ENCODE measurements at regions not wholly inside any gene's neighbourhood (a gene's known extent, or its start where the extent isn't known, plus 50 kb on each side); places are given as distances from the start of the nearest gene placed in this dataset.
A peak's percentile ranks its signal among the peaks of the same experiment; 100 is the strongest.

- Histone ChIP-seq H3K4me1 (ENCODE audit: control insufficient read depth, insufficient read depth, low read length) (peaks cover 16% of the 10 kb centered on the region), H3K9me3 (replicated peaks; ENCODE audit: control insufficient read depth, low read depth, low read length) (no peaks in the 10 kb centered on the region), H3K27ac (ENCODE audit: low read length) (no peak overlapping the region), H3K4me3 (ENCODE audit: low read length) (no peak overlapping the region), H3K27me3 (ENCODE audit: control insufficient read depth, insufficient read depth, low read length) (peaks cover 6% of the 10 kb centered on the region), H3K36me3 (ENCODE audit: control insufficient read depth, insufficient read depth, low read length) (no peaks in the 10 kb centered on the region)
- 60% methylated on average over 1 of the region's 11 CpGs for WGBS (ENCODE audit: insufficient coverage)
- DNase-seq: no peak
These were observed 53.7 kb upstream of the APCDD1 start for GRCh38 chr18:10400534-10401307.

- no peaks in the 10 kb centered on the region for H3K9me3 ChIP-seq (replicated peaks; ENCODE audit: control insufficient read depth, low read depth, low read length)
- peaks cover 9% of the 10 kb centered on the region for H3K27me3 ChIP-seq (ENCODE audit: control insufficient read depth, insufficient read depth, low read length)
- H3K4me3 ChIP-seq (ENCODE audit: low read length): no peak overlapping the region
- WGBS (ENCODE audit: insufficient coverage): 13% methylated on average over 3 of the region's 5 CpGs
- H3K27ac ChIP-seq (ENCODE audit: low read length): no peak overlapping the region
- H3K36me3 ChIP-seq (ENCODE audit: control insufficient read depth, insufficient read depth, low read length): no peaks in the 10 kb centered on the region
- peaks cover 24% of the 10 kb centered on the region for H3K4me1 ChIP-seq (ENCODE audit: control insufficient read depth, insufficient read depth, low read length)
- no peak for DNase-seq
These were observed 52.9 kb upstream of the APCDD1 start for GRCh38 chr18:10401521-10401920.

- 80% methylated on average over 5 of the region's 6 CpGs for WGBS (ENCODE audit: insufficient coverage)
- H3K4me1 ChIP-seq (ENCODE audit: control insufficient read depth, insufficient read depth, low read length): peaks cover 24% of the 10 kb centered on the region
- DNase-seq: no peak
- H3K27ac ChIP-seq (ENCODE audit: low read length): no peak overlapping the region
- peaks cover 9% of the 10 kb centered on the region for H3K27me3 ChIP-seq (ENCODE audit: control insufficient read depth, insufficient read depth, low read length)
- H3K36me3 ChIP-seq (ENCODE audit: control insufficient read depth, insufficient read depth, low read length): no peaks in the 10 kb centered on the region
- no peaks in the 10 kb centered on the region for H3K9me3 ChIP-seq (replicated peaks; ENCODE audit: control insufficient read depth, low read depth, low read length)
- H3K4me3 ChIP-seq (ENCODE audit: low read length): no peak overlapping the region
These were observed 52.5 kb upstream of the APCDD1 start for GRCh38 chr18:10401930-10402329.

- Histone ChIP-seq H3K4me1 (ENCODE audit: control insufficient read depth, insufficient read depth, low read length) (peaks cover 24% of the 10 kb centered on the region), H3K4me3 (ENCODE audit: low read length) (no peak overlapping the region), H3K36me3 (ENCODE audit: control insufficient read depth, insufficient read depth, low read length) (no peaks in the 10 kb centered on the region), H3K9me3 (replicated peaks; ENCODE audit: control insufficient read depth, low read depth, low read length) (no peaks in the 10 kb centered on the region), H3K27ac (ENCODE audit: low read length) (no peak overlapping the region), H3K27me3 (ENCODE audit: control insufficient read depth, insufficient read depth, low read length) (peaks cover 11% of the 10 kb centered on the region)
- DNase-seq: no peak
- 92% methylated on average over 3 of the region's 8 CpGs for WGBS (ENCODE audit: insufficient coverage)
These were observed 51.4 kb upstream of the APCDD1 start for GRCh38 chr18:10402871-10403559.

- H3K27ac ChIP-seq (ENCODE audit: low read length): no peak overlapping the region
- peak; percentile 21 for DNase-seq
- WGBS (ENCODE audit: insufficient coverage): 44% methylated on average over 10 of the region's 11 CpGs
These were observed 50.7 kb upstream of the APCDD1 start for GRCh38 chr18:10403708-10404107.

GRCh38 chr18:10404168-10404567 is 50.3 kb upstream of the APCDD1 start:
- Histone ChIP-seq H3K4me3 (ENCODE audit: low read length) (no peak overlapping the region), H3K9me3 (replicated peaks; ENCODE audit: control insufficient read depth, low read depth, low read length) (no peaks in the 10 kb centered on the region), H3K27me3 (ENCODE audit: control insufficient read depth, insufficient read depth, low read length) (peaks cover 11% of the 10 kb centered on the region), H3K27ac (ENCODE audit: low read length) (no peak overlapping the region), H3K36me3 (ENCODE audit: control insufficient read depth, insufficient read depth, low read length) (no peaks in the 10 kb centered on the region), H3K4me1 (ENCODE audit: control insufficient read depth, insufficient read depth, low read length) (peaks cover 20% of the 10 kb centered on the region)
- peak; percentile 46 for DNase-seq
- WGBS (ENCODE audit: insufficient coverage): 76% methylated on average over 7 of the region's 9 CpGs

More at GRCh38 chr18:10403708-10404107, 50.7 kb upstream of the APCDD1 start:
- peaks cover 21% of the 10 kb centered on the region for H3K4me1 ChIP-seq (ENCODE audit: control insufficient read depth, insufficient read depth, low read length)
- no peaks in the 10 kb centered on the region for H3K9me3 ChIP-seq (replicated peaks; ENCODE audit: control insufficient read depth, low read depth, low read length)
- no peak overlapping the region for H3K4me3 ChIP-seq (ENCODE audit: low read length)
- peaks cover 11% of the 10 kb centered on the region for H3K27me3 ChIP-seq (ENCODE audit: control insufficient read depth, insufficient read depth, low read length)
- no peaks in the 10 kb centered on the region for H3K36me3 ChIP-seq (ENCODE audit: control insufficient read depth, insufficient read depth, low read length)
